ENCODE measurements at regions not wholly inside any gene's neighbourhood (a gene's known extent, or its start where the extent isn't known, plus 50 kb on each side); places are given as distances from the start of the nearest gene placed in this dataset.

DNA sequence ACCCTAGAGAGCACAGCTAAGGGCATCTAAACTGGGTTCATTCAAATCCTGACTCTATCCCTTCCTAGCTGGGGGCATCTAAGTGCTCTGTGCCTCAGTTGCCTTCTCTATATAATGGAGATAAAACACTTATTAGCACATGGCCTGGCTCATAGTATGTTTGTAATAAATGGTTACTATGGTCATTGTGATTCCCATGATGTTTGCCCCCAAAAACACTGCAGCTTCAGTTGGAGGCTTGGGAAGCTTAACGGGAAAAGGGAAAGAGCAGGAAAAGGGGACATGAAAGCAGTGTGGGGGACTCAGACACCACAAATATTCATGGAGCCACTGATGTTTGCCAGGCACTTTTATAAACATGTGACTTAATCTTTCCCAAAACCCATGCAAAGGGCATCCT lies 118.1 kb downstream of the INHBB start:
- Histone ChIP-seq H3K4me1 (ENCODE audit: control insufficient read depth, insufficient read depth, low read length) (peaks cover 24% of the 10 kb centered on the region), H3K4me3 (ENCODE audit: low read depth, low read length) (no peak overlapping the region), H3K36me3 (ENCODE audit: control insufficient read depth, insufficient read depth, low read length) (no peaks in the 10 kb centered on the region), H3K9me3 (ENCODE audit: control insufficient read depth, insufficient read depth, low read length) (no peaks in the 10 kb centered on the region), H3K27me3 (ENCODE audit: control insufficient read depth, insufficient read depth, low read length) (peaks cover 15% of the 10 kb centered on the region), H3K27ac (ENCODE audit: low read depth, low read length) (no peak overlapping the region)
- no peak for DNase-seq (ENCODE audit: low read depth in 4 of 6, low spot score in 6 of 6)
- WGBS (ENCODE audit: insufficient coverage): no CpG with 5 or more reads among the region's 1 CpG

DNA sequence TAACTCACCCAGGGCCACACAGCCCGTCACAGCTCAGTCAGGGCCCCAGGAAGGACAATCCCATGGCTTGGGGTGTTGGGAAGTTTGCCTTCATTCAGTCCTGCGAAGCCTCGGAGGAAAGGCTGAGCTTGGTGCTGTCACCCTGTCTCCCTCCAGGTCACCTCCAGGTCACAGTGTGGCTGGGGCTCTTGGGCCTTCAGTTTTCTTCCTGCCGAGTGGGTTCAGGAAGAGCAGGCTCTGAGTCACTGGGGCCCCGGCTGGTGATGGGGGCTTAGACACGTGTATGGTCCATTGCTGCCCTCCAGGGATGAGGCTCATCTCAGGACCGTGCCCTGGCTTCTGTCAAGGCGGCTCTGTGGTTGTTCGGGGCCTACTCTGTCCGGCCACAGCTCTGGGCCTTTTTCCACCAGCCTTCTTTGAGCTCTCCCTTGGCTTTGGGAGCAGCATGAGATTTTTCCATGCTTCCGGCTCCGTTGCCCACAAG lies 118.6 kb downstream of the INHBB start:
- DNase-seq (ENCODE audit: low read depth in 4 of 6, low spot score in 6 of 6): no peak
- no peaks in the 10 kb centered on the region for H3K9me3 ChIP-seq (ENCODE audit: control insufficient read depth, insufficient read depth, low read length)
- WGBS (ENCODE audit: insufficient coverage): 82% methylated on average over 11 of the region's 12 CpGs

GRCh38 chr2:120465012-120465700 lies 119.2 kb downstream of the INHBB start:
- DNase-seq (ENCODE audit: low read depth in 4 of 6, low spot score in 6 of 6): no peak
- Histone ChIP-seq H3K4me3 (ENCODE audit: low read depth, low read length) (no peak overlapping the region), H3K9me3 (ENCODE audit: control insufficient read depth, insufficient read depth, low read length) (no peaks in the 10 kb centered on the region), H3K27ac (ENCODE audit: low read depth, low read length) (no peak overlapping the region), H3K36me3 (ENCODE audit: control insufficient read depth, insufficient read depth, low read length) (no peaks in the 10 kb centered on the region), H3K4me1 (ENCODE audit: control insufficient read depth, insufficient read depth, low read length) (peaks cover 24% of the 10 kb centered on the region), H3K27me3 (ENCODE audit: control insufficient read depth, insufficient read depth, low read length) (peaks cover 15% of the 10 kb centered on the region)
- 85% methylated on average over 4 of the region's 11 CpGs for WGBS (ENCODE audit: insufficient coverage)

More for the DNA sequence above, 118.6 kb downstream of the INHBB start:
- Histone ChIP-seq H3K27me3 (ENCODE audit: control insufficient read depth, insufficient read depth, low read length) (peaks cover 15% of the 10 kb centered on the region), H3K36me3 (ENCODE audit: control insufficient read depth, insufficient read depth, low read length) (no peaks in the 10 kb centered on the region), H3K4me3 (ENCODE audit: low read depth, low read length) (no peak overlapping the region), H3K27ac (ENCODE audit: low read depth, low read length) (no peak overlapping the region), H3K4me1 (ENCODE audit: control insufficient read depth, insufficient read depth, low read length) (peaks cover 24% of the 10 kb centered on the region)

DNA sequence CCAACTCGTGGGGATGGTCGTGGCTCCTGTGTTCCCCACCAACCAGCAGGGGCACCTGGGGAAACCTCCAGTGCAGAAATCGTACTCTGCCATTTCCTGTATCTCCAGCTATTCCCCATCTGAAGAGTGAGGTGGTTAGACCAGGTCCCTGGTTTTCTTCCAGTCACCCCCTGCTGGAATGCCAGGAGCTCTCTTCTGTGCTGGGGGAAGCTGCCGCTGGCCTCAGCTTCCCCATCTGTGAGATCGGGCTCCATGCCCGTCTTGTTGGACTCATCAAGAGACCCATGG lies 119.7 kb downstream of the INHBB start:
- H3K9me3 ChIP-seq (ENCODE audit: control insufficient read depth, insufficient read depth, low read length): no peaks in the 10 kb centered on the region
- no peak overlapping the region for H3K27ac ChIP-seq (ENCODE audit: low read depth, low read length)
- no peaks in the 10 kb centered on the region for H3K36me3 ChIP-seq (ENCODE audit: control insufficient read depth, insufficient read depth, low read length)
- 57% methylated on average over 3 of the region's 6 CpGs for WGBS (ENCODE audit: insufficient coverage)
- DNase-seq (ENCODE audit: low read depth in 4 of 6, low spot score in 6 of 6): no peak
- H3K4me3 ChIP-seq (ENCODE audit: low read depth, low read length): no peak overlapping the region
- H3K4me1 ChIP-seq (ENCODE audit: control insufficient read depth, insufficient read depth, low read length): peaks cover 29% of the 10 kb centered on the region
- peaks cover 15% of the 10 kb centered on the region for H3K27me3 ChIP-seq (ENCODE audit: control insufficient read depth, insufficient read depth, low read length)

GRCh38 chr2:120465989-120466703 lies 120.2 kb downstream of the INHBB start:
- WGBS (ENCODE audit: insufficient coverage): 24% methylated on average over 24 of the region's 25 CpGs
- H3K9me3 ChIP-seq (ENCODE audit: control insufficient read depth, insufficient read depth, low read length): no peaks in the 10 kb centered on the region
- H3K27me3 ChIP-seq (ENCODE audit: control insufficient read depth, insufficient read depth, low read length): peaks cover 15% of the 10 kb centered on the region
- no peaks in the 10 kb centered on the region for H3K36me3 ChIP-seq (ENCODE audit: control insufficient read depth, insufficient read depth, low read length)
- DNase-seq (ENCODE audit: low read depth in 4 of 6, low spot score in 6 of 6): peak in 1 of 6 donors; percentile 35
- no peak overlapping the region for H3K4me3 ChIP-seq (ENCODE audit: low read depth, low read length)
- H3K4me1 ChIP-seq (ENCODE audit: control insufficient read depth, insufficient read depth, low read length): peaks cover 31% of the 10 kb centered on the region
- no peak overlapping the region for H3K27ac ChIP-seq (ENCODE audit: low read depth, low read length)

DNA sequence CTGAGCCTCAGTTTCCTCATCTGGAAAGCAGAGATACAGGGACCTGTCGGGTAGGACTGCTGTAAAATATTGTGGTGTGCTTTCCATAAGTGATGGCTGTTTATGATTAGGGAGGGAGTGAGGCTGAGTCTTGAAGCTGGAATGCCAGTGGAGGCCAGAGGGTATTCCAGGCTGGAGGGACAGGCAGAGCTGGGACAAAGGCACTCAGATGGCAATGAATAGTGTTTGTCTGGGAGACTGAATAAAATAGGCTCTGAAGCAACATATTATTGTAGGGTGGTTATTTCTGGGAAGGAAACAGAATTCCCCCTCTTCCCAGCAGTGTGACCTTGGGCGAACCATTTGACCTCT lies 120.7 kb downstream of the INHBB start:
- no peaks in the 10 kb centered on the region for H3K9me3 ChIP-seq (ENCODE audit: control insufficient read depth, insufficient read depth, low read length)
- H3K27me3 ChIP-seq (ENCODE audit: control insufficient read depth, insufficient read depth, low read length): peaks cover 15% of the 10 kb centered on the region
- no peak overlapping the region for H3K27ac ChIP-seq (ENCODE audit: low read depth, low read length)
- H3K36me3 ChIP-seq (ENCODE audit: control insufficient read depth, insufficient read depth, low read length): no peaks in the 10 kb centered on the region
- no peak for DNase-seq (ENCODE audit: low read depth in 4 of 6, low spot score in 6 of 6)
- 100% methylated on average over 1 of the region's 2 CpGs for WGBS (ENCODE audit: insufficient coverage)
- peaks cover 31% of the 10 kb centered on the region for H3K4me1 ChIP-seq (ENCODE audit: control insufficient read depth, insufficient read depth, low read length)
- H3K4me3 ChIP-seq (ENCODE audit: low read depth, low read length): no peak overlapping the region

DNA sequence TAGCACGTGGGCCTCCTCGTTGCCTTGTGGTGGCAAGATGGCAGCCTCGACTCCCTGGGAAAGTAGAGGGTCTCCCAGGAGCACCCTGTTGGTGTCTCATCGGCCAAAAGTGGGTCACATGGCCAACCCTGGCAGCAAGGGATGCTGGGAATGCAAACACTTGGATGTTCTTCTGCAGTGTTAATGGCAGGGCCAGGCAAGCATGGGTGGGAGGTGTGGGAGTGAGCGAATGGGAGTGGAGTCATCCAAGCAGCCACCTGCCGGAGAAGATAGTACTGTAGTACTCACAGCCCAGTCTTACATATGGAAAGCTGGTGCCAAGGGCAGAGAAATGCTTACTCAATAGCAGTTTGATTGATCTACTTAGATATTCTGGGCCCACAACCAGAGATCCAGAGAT lies 122.2 kb downstream of the INHBB start:
- Histone ChIP-seq H3K36me3 (ENCODE audit: control insufficient read depth, insufficient read depth, low read length) (no peaks in the 10 kb centered on the region), H3K27me3 (ENCODE audit: control insufficient read depth, insufficient read depth, low read length) (peaks cover 15% of the 10 kb centered on the region), H3K9me3 (ENCODE audit: control insufficient read depth, insufficient read depth, low read length) (no peaks in the 10 kb centered on the region), H3K27ac (ENCODE audit: low read depth, low read length) (no peak overlapping the region), H3K4me3 (ENCODE audit: low read depth, low read length) (no peak overlapping the region), H3K4me1 (ENCODE audit: control insufficient read depth, insufficient read depth, low read length) (peaks cover 31% of the 10 kb centered on the region)
- no peak for DNase-seq (ENCODE audit: low read depth in 4 of 6, low spot score in 6 of 6)
- WGBS (ENCODE audit: insufficient coverage): 92% methylated on average over 5 of the region's 6 CpGs

DNA sequence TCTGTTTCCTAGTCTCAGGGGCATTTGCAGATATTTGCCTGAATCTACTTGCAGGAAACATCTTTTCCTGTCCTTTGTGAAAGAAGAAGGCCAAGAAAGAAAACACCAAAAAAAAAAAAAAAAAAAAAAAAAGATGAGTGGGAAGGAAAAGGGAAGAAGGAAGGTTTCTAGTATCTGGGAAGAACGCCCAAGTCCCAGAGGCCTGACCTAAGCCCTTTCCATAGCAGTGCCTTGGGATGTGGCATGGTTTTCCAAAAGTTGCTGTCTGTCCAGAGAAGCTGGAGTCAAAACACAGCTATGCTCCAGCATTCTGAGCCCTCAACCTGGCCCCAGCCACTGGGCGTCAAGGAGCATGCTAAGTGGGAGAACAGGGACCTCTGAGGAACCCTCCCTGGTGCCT lies 123.5 kb downstream of the INHBB start:
- Histone ChIP-seq H3K36me3 (ENCODE audit: control insufficient read depth, insufficient read depth, low read length) (no peaks in the 10 kb centered on the region), H3K4me1 (ENCODE audit: control insufficient read depth, insufficient read depth, low read length) (peaks cover 22% of the 10 kb centered on the region), H3K27ac (ENCODE audit: low read depth, low read length) (no peak overlapping the region), H3K4me3 (ENCODE audit: low read depth, low read length) (no peak overlapping the region), H3K27me3 (ENCODE audit: control insufficient read depth, insufficient read depth, low read length) (peaks cover 10% of the 10 kb centered on the region), H3K9me3 (ENCODE audit: control insufficient read depth, insufficient read depth, low read length) (no peaks in the 10 kb centered on the region)
- DNase-seq (ENCODE audit: low read depth in 4 of 6, low spot score in 6 of 6): no peak
- WGBS (ENCODE audit: insufficient coverage): 92% methylated on average over 2 of the region's 2 CpGs

- H3K4me1 ChIP-seq (ENCODE audit: control insufficient read depth, insufficient read depth, low read length): peaks cover 20% of the 10 kb centered on the region
- DNase-seq (ENCODE audit: low read depth in 4 of 6, low spot score in 6 of 6): peak in 2 of 6 donors; percentile 6 to 50
- 30% methylated on average over 9 of the region's 14 CpGs for WGBS (ENCODE audit: insufficient coverage)
- H3K9me3 ChIP-seq (ENCODE audit: control insufficient read depth, insufficient read depth, low read length): no peaks in the 10 kb centered on the region
- no peak overlapping the region for H3K27ac ChIP-seq (ENCODE audit: low read depth, low read length)
- H3K27me3 ChIP-seq (ENCODE audit: control insufficient read depth, insufficient read depth, low read length): peaks cover 10% of the 10 kb centered on the region
- no peaks in the 10 kb centered on the region for H3K36me3 ChIP-seq (ENCODE audit: control insufficient read depth, insufficient read depth, low read length)
- H3K4me3 ChIP-seq (ENCODE audit: low read depth, low read length): no peak overlapping the region
Measured at GRCh38 chr2:120470041-120470965, 124.4 kb downstream of the INHBB start.

All from spinal cord (tissue), 9 donors.